ENCODE measurements at regions not wholly inside any gene's neighbourhood (a gene's known extent, or its start where the extent isn't known, plus 50 kb on each side); places are given as distances from the start of the nearest gene placed in this dataset.

GRCh38 chr12:58537278-58537677 lies 383.0 kb downstream of the LRIG3 start:
- 77 to 84% (median 82%) methylated on average over 5 of the region's 5 CpGs for WGBS, 4 donors
- Histone ChIP-seq H3K4me1 (peaks cover 0 to 5% (median 0%) of the 10 kb centered on the region in 12 donors), H3K9me3 (no peaks in the 10 kb centered on the region), H3K4me3 (no peak overlapping the region), H3K27me3 (no peaks in the 10 kb centered on the region), H3K27ac (no peak overlapping the region), H3K36me3 (no peaks in the 10 kb centered on the region)
- ATAC-seq (no peak), DNase-seq (no peak)
- TF ChIP-seq CTCF (IDR thresholded peaks at IDR 0.05) = no peak
- TF ChIP-seq POLR2A (IDR thresholded peaks at IDR 0.05) = no peak
- intact Hi-C loops (cut with DNase I) = loop anchor here in 5 of 10 donors (5.0 to 10.0 kb wide), 4 partner anchors 192 to 618 kb away; no protein-coding TSS in a partner anchor

- H3K9me3 ChIP-seq = no peaks in the 10 kb centered on the region
- no peaks in the 10 kb centered on the region for H3K36me3 ChIP-seq
- peaks cover 0 to 5% (median 0%) of the 10 kb centered on the region in 12 donors for H3K4me1 ChIP-seq
- no peak overlapping the region for H3K27ac ChIP-seq
- ATAC-seq = no peak
- TF ChIP-seq POLR2A (IDR thresholded peaks at IDR 0.05) = no peak
- no peak for TF ChIP-seq CTCF (IDR thresholded peaks at IDR 0.05)
- WGBS, 4 donors = 71 to 83% (median 73%) methylated on average over 4 of the region's 4 CpGs
- H3K4me3 ChIP-seq = no peak overlapping the region
- intact Hi-C loops (cut with DNase I) = loop anchor here in 5 of 10 donors (5.0 to 10.0 kb wide), 4 partner anchors 194 to 616 kb away; no protein-coding TSS in a partner anchor
- no peaks in the 10 kb centered on the region for H3K27me3 ChIP-seq
- no peak for DNase-seq
Observed at GRCh38 chr12:58539295-58539694, 381.0 kb downstream of the LRIG3 start.

GRCh38 chr12:58540480-58541299 lies 379.6 kb downstream of the LRIG3 start:
- intact Hi-C loops (cut with DNase I) = loop anchor here in 6 of 10 donors (2.0 to 10.0 kb wide), 5 partner anchors 196 to 614 kb away; no protein-coding TSS in a partner anchor
- ATAC-seq (peak; percentile 82 to 91 (median 88)), DNase-seq (peak; percentile 43 to 67 (median 60))
- H3K27ac ChIP-seq = no peak overlapping the region
- TF ChIP-seq CTCF (IDR thresholded peaks at IDR 0.05) (peak; percentile 54 to 80 (median 71)), POLR2A (IDR thresholded peaks at IDR 0.05) (no peak)
- H3K4me3 ChIP-seq = no peak overlapping the region
- no peaks in the 10 kb centered on the region for H3K36me3 ChIP-seq
- 34 to 38% (median 36%) methylated on average over 8 of the region's 8 CpGs for WGBS, 4 donors
- no peaks in the 10 kb centered on the region for H3K27me3 ChIP-seq
- H3K4me1 ChIP-seq = peaks cover 0 to 5% (median 0%) of the 10 kb centered on the region in 12 donors
- H3K9me3 ChIP-seq = no peaks in the 10 kb centered on the region

- intact Hi-C loops (cut with DNase I) = loop anchor here in 6 of 10 donors (2.0 to 10.0 kb wide), 5 partner anchors 196 to 614 kb away; no protein-coding TSS in a partner anchor
- no peak for DNase-seq
- Histone ChIP-seq H3K9me3 (no peaks in the 10 kb centered on the region), H3K27ac (no peak overlapping the region), H3K36me3 (no peaks in the 10 kb centered on the region), H3K27me3 (no peaks in the 10 kb centered on the region), H3K4me3 (no peak overlapping the region), H3K4me1 (peaks cover 0 to 5% (median 0%) of the 10 kb centered on the region in 12 donors)
- 92 to 95% (median 92%) methylated on average over 3 of the region's 3 CpGs for WGBS, 4 donors
- ATAC-seq = no peak
- TF ChIP-seq POLR2A (IDR thresholded peaks at IDR 0.05) (no peak), CTCF (IDR thresholded peaks at IDR 0.05) (no peak)
Observed at GRCh38 chr12:58541300-58541690, 379.0 kb downstream of the LRIG3 start.
